CD4-positive, alpha-beta T cell (primary cell): ENCODE measurements at regions not wholly inside any gene's neighbourhood (a gene's known extent, or its start where the extent isn't known, plus 50 kb on each side); places are given as distances from the start of the nearest gene placed in this dataset.

Experiments
- ATAC-seq: fragments of 200-7000 bp; cut with Tn5 transposase; one replicate; pipeline ENCODE4 v1.10.0; 2022; ENCODE audit warnings: mild to moderate bottlenecking; ENCODE audit not compliant: poor library complexity
- CTCF ChIA-PET: fragments of 350-600 bp; sonication (Branson Sonifier 250); formaldehyde crosslinking; loops from one replicate; lab custom pipeline; 2021; ENCODE audit warnings: antibody characterized with exemption, inconsistent platforms; lab: Charles Lee
- POLR2A ChIA-PET: fragments of 350-600 bp; sonication (Branson Sonifier 250); formaldehyde crosslinking; loops from one replicate; lab custom pipeline; 2021; ENCODE audit warnings: antibody characterized with exemption, inconsistent platforms; lab: Charles Lee
- DNase-seq, 14 experiments: peaks; one replicate each; pipeline ENCODE4 v3.0.0-alpha.2; 2013 to 2020; ENCODE audit warnings: mixed read lengths in 2 of 14
- H3K27ac ChIP-seq, 2 donors: one replicate each; pipeline versions ENCODE4 v1.5.1 to v1.7.0; 2013; ENCODE audit warnings: low read length in 2 of 2, low read depth in 1 of 2, mild to moderate bottlenecking in 1 of 2
- H3K27me3 ChIP-seq, 2 experiments: 1 replicate in 1 of 2; 2 replicates in 1 of 2; pipeline versions ENCODE4 v1.6.1 to v1.7.0; 2013; ENCODE audit warnings: low read length in 2 of 2, control low read depth in 1 of 2, mild to moderate bottlenecking in 1 of 2, moderate library complexity in 1 of 2; ENCODE audit not compliant: insufficient read depth in 2 of 2, control insufficient read depth in 1 of 2
- H3K36me3 ChIP-seq: one replicate; pipeline ENCODE4 v1.6.1; 2013; ENCODE audit warnings: low read length, control low read depth; ENCODE audit not compliant: insufficient read depth
- H3K4me1 ChIP-seq: one replicate; pipeline ENCODE4 v1.6.1; 2013; ENCODE audit warnings: low read length, control low read depth; ENCODE audit not compliant: insufficient read depth
- H3K4me3 ChIP-seq: one replicate; pipeline ENCODE4 v1.5.1; 2013; ENCODE audit warnings: mild to moderate bottlenecking, low read length, moderate library complexity
- H3K9me3 ChIP-seq, 2 experiments: 1 replicate in 1 of 2; 2 replicates in 1 of 2; pipeline versions ENCODE4 v1.6.1 to v1.7.0; 2013; ENCODE audit warnings: low read length in 2 of 2, mild to moderate bottlenecking in 2 of 2, control low read depth in 1 of 2, moderate library complexity in 1 of 2; ENCODE audit not compliant: control insufficient read depth in 1 of 2, insufficient read depth in 1 of 2
- H3K27ac Mint-ChIP-seq: one replicate; pipeline ENCODE4 v1.8.0; 2020; ENCODE audit warnings: mixed read lengths
- H3K27me3 Mint-ChIP-seq: one replicate; pipeline ENCODE4 v1.8.0; 2021; ENCODE audit warnings: mixed read lengths
- H3K36me3 Mint-ChIP-seq: one replicate; pipeline ENCODE4 v1.8.0; 2021; ENCODE audit warnings: low read depth, mixed read lengths
- H3K4me1 Mint-ChIP-seq: one replicate; pipeline ENCODE4 v1.8.0; 2021; ENCODE audit warnings: low read depth, mixed read lengths
- H3K4me3 Mint-ChIP-seq: one replicate; pipeline ENCODE4 v1.8.0; 2020; ENCODE audit warnings: mild to moderate bottlenecking, mixed read lengths
- H3K9me3 Mint-ChIP-seq: one replicate; pipeline ENCODE4 v1.8.0; 2020; ENCODE audit warnings: mixed read lengths
- intact Hi-C, 2 experiments: fragments of 100-400 bp; cut with DNase I in 1 of 2; cut with micrococcal nuclease in 1 of 2; formaldehyde crosslinking; loops; one replicate each; pipeline versions ENCODE4 v1.15.1 to v1.9.0; 2023 to 2025; cut with DNase I, micrococcal nuclease
- TF ChIP-seq, protein P1 (sequence below): fragments of 200-600 bp; IDR thresholded peaks from one replicate; pipeline ENCODE4 v1.8.0; 2022; ENCODE audit warnings: antibody characterized with exemption, mild to moderate bottlenecking

DNA sequence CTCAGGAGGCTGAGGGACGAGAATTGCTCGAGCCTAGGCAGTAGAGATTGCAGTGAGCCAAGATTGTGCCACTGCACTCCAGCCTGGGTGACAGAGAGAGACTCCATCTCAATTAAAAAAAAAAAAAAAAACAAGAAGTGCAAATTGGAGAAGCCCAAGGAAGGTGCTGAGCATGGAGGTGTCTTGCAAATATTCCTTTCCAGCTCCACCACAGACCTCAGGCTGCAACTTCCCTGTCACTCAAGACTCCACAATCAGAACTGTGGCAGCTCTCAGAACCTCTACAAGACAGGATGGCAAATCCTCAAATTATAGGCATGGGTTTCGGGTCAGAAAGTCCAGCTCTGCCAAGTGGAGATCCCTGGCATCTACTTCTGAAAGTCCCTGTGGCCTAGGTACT lies 104.4 kb upstream of the TIAM1 start:
- TF ChIP-seq, protein P1, sequence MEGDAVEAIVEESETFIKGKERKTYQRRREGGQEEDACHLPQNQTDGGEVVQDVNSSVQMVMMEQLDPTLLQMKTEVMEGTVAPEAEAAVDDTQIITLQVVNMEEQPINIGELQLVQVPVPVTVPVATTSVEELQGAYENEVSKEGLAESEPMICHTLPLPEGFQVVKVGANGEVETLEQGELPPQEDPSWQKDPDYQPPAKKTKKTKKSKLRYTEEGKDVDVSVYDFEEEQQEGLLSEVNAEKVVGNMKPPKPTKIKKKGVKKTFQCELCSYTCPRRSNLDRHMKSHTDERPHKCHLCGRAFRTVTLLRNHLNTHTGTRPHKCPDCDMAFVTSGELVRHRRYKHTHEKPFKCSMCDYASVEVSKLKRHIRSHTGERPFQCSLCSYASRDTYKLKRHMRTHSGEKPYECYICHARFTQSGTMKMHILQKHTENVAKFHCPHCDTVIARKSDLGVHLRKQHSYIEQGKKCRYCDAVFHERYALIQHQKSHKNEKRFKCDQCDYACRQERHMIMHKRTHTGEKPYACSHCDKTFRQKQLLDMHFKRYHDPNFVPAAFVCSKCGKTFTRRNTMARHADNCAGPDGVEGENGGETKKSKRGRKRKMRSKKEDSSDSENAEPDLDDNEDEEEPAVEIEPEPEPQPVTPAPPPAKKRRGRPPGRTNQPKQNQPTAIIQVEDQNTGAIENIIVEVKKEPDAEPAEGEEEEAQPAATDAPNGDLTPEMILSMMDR: no peak
- ChIA-PET CTCF (no interaction called here), POLR2A (no interaction called here)
- Histone ChIP-seq H3K9me3 (peaks cover 0 to 3% of the 10 kb centered on the region in 2 experiments), H3K27ac (no peak overlapping the region), H3K4me1 (peaks cover 28% of the 10 kb centered on the region), H3K4me3 (no peak overlapping the region), H3K27me3 (no peaks in the 10 kb centered on the region), H3K36me3 (no peaks in the 10 kb centered on the region)
- no peak overlapping the region for H3K4me3 Mint-ChIP-seq
- no peak for ATAC-seq
- no peaks in the 10 kb centered on the region for H3K27me3 Mint-ChIP-seq
- no peak for DNase-seq
- H3K9me3 Mint-ChIP-seq: peaks cover 2% of the 10 kb centered on the region
- H3K4me1 Mint-ChIP-seq: peaks cover 43% of the 10 kb centered on the region
- H3K27ac Mint-ChIP-seq: no peak overlapping the region
- no peaks in the 10 kb centered on the region for H3K36me3 Mint-ChIP-seq
- intact Hi-C loops: loop anchor here in 1 of 2 experiments (10.0 kb wide), 1 partner anchor 54 kb away; no protein-coding TSS in a partner anchor

GRCh38 chr21:31447505-31447904 lies 103.4 kb upstream of the TIAM1 start:
- Mint-ChIP-seq H3K27me3 (no peaks in the 10 kb centered on the region), H3K36me3 (no peaks in the 10 kb centered on the region), H3K4me3 (no peak overlapping the region), H3K9me3 (no peaks in the 10 kb centered on the region), H3K4me1 (peaks cover 52% of the 10 kb centered on the region), H3K27ac (peak overlapping the region; percentile 21)
- TF ChIP-seq, protein P1: no peak
- ChIA-PET POLR2A (interaction anchor here (1.5 to 1.8 kb wide), 2 partner anchors 10 to 111 kb away, joined by 3 to 7 read pairs; no protein-coding TSS in a partner anchor), CTCF (no interaction called here)
- DNase-seq (no peak), ATAC-seq (no peak)
- no peak overlapping the region for H3K4me3 ChIP-seq
- no peaks in the 10 kb centered on the region for H3K27me3 ChIP-seq
- H3K27ac ChIP-seq: no peak overlapping the region
- H3K4me1 ChIP-seq: peaks cover 28% of the 10 kb centered on the region
- intact Hi-C loops: loop anchor here in 1 of 2 experiments (10.0 kb wide), 1 partner anchor 53 kb away; no protein-coding TSS in a partner anchor
- peaks cover 0 to 3% of the 10 kb centered on the region in 2 experiments for H3K9me3 ChIP-seq
- no peaks in the 10 kb centered on the region for H3K36me3 ChIP-seq

GRCh38 chr21:31446226-31446855 lies 102.3 kb upstream of the TIAM1 start:
- peak overlapping the region; percentile 22 for H3K27ac Mint-ChIP-seq
- H3K36me3 Mint-ChIP-seq: no peaks in the 10 kb centered on the region
- H3K4me3 Mint-ChIP-seq: peak overlapping the region; percentile 74
- no peaks in the 10 kb centered on the region for H3K9me3 Mint-ChIP-seq
- Histone ChIP-seq H3K27ac (no peak overlapping the region), H3K27me3 (no peaks in the 10 kb centered on the region), H3K9me3 (peaks cover 4% of the 10 kb centered on the region in 2 experiments), H3K4me3 (no peak overlapping the region), H3K36me3 (no peaks in the 10 kb centered on the region), H3K4me1 (peaks cover 31% of the 10 kb centered on the region)
- ChIA-PET CTCF (no interaction called here), POLR2A (interaction anchor here (0.9 to 1.8 kb wide), 5 partner anchors 11 to 113 kb away, joined by 3 to 7 read pairs (median 3); no protein-coding TSS in a partner anchor)
- H3K4me1 Mint-ChIP-seq: peaks cover 53% of the 10 kb centered on the region
- TF ChIP-seq, protein P1: no peak
- H3K27me3 Mint-ChIP-seq: no peaks in the 10 kb centered on the region
- intact Hi-C loops: loop anchor here in 1 of 2 experiments (10.0 kb wide), 1 partner anchor 52 kb away; no protein-coding TSS in a partner anchor
- DNase-seq (peak; percentile 19 to 68 (median 48)), ATAC-seq (peak; percentile 93)
